K562 (cell line): ENCODE measurements at regions not wholly inside any gene's neighbourhood (a gene's known extent, or its start where the extent isn't known, plus 50 kb on each side); places are given as distances from the start of the nearest gene placed in this dataset.

Experiments used
- ARID3A ChIP-seq: IDR thresholded peaks from 2 replicates; pipeline ENCODE4 v1.6.1; 2012; ENCODE audit warnings: low read depth, low read length, improper control_type of control experiment, borderline replicate concordance
- ATF4 ChIP-seq: fragments of 450-650 bp; formaldehyde crosslinking; IDR thresholded peaks from 2 replicates; pipeline ENCODE4 v1.4.0; 2022; ENCODE audit warnings: mild to moderate bottlenecking, moderate library complexity
- BRF2 ChIP-seq: IDR thresholded peaks from 3 replicates; pipeline ENCODE4 v1.6.1; 2011; ENCODE audit warnings: borderline replicate concordance, mild to moderate bottlenecking; ENCODE audit not compliant: insufficient read length, insufficient read depth
- CAMTA2 ChIP-seq: fragments of 250-450 bp; sonication (Bioruptor Pico); conservative IDR thresholded peaks from 2 replicates; pipeline ENCODE4 v1.5.1; 2022
- CBX1 ChIP-seq: sonication (generic); IDR thresholded peaks from 2 replicates; pipeline ENCODE4 v1.6.1; 2016; ENCODE audit warnings: antibody characterized with exemption, low read depth, mild to moderate bottlenecking
- CHCHD3 ChIP-seq: fragments of 250-450 bp; sonication (Bioruptor Pico); IDR thresholded peaks from 2 replicates; pipeline ENCODE4 v2.1.2; 2022; ENCODE audit warnings: mild to moderate bottlenecking
- DLX4 ChIP-seq: fragments of 250-450 bp; sonication (Bioruptor Pico); IDR thresholded peaks from 2 replicates; pipeline ENCODE4 v1.6.1; 2021; ENCODE audit warnings: mild to moderate bottlenecking
- EGR1 ChIP-seq: fragments of 450-650 bp; conservative IDR thresholded peaks from 2 replicates; pipeline ENCODE4 v1.6.1; 2017; ENCODE audit warnings: mild to moderate bottlenecking
- HNRNPH1 ChIP-seq: fragments of 200-400 bp; formaldehyde crosslinking; optimal IDR thresholded peaks from 2 replicates; pipeline ENCODE3; 2017; ENCODE audit warnings: low read depth, mild to moderate bottlenecking, low read length, moderate library complexity
- HNRNPL ChIP-seq: fragments of 200-400 bp; formaldehyde crosslinking; IDR thresholded peaks from 2 replicates; pipeline ENCODE4 v1.6.1; 2017; ENCODE audit warnings: low read depth, mild to moderate bottlenecking, low read length
- MXD1 ChIP-seq: fragments of 250-450 bp; sonication (Bioruptor Pico); IDR thresholded peaks from 2 replicates; pipeline ENCODE4 v1.8.0; 2021; ENCODE audit warnings: borderline replicate concordance, mild to moderate bottlenecking, moderate library complexity; ENCODE audit not compliant: poor library complexity, severe bottlenecking
- PCBP2 ChIP-seq: fragments of 200-400 bp; formaldehyde crosslinking; IDR thresholded peaks from 2 replicates; pipeline ENCODE4 v1.6.1; 2018; ENCODE audit warnings: low read length, low read depth, mild to moderate bottlenecking, moderate library complexity; ENCODE audit not compliant: poor library complexity, severe bottlenecking
- RBM17 ChIP-seq: fragments of 200-400 bp; formaldehyde crosslinking; IDR thresholded peaks from 2 replicates; pipeline ENCODE4 v1.6.1; 2017; ENCODE audit warnings: low read depth, mild to moderate bottlenecking, low read length, borderline replicate concordance
- SIN3B ChIP-seq: fragments of 450-650 bp; IDR thresholded peaks from 2 replicates; pipeline ENCODE4 v1.6.1; 2017; ENCODE audit warnings: low read depth, mild to moderate bottlenecking, moderate library complexity
- SMAD3 ChIP-seq: fragments of 450-650 bp; formaldehyde crosslinking; conservative IDR thresholded peaks from 2 replicates; pipeline ENCODE4 v1.4.0; 2020; ENCODE audit warnings: mild to moderate bottlenecking
- SMC3 ChIP-seq: conservative IDR thresholded peaks from 2 replicates; pipeline ENCODE4 v1.6.1; 2011; ENCODE audit warnings: low read depth, low read length, improper control_type of control experiment; ENCODE audit not compliant: insufficient read depth
- SUPT5H ChIP-seq: fragments of 450-650 bp; IDR thresholded peaks from 2 replicates; pipeline ENCODE4 v1.6.1; 2016
- TRIM28 ChIP-seq: fragments of 450-650 bp; IDR thresholded peaks from 2 replicates; pipeline ENCODE4 v1.6.1; 2017
- USF1 ChIP-seq: sonication (generic); formaldehyde crosslinking; IDR thresholded peaks from 2 replicates; pipeline ENCODE4 v1.9.0; 2022; ENCODE audit warnings: mild to moderate bottlenecking, missing genetic modification reagents
- ZKSCAN1 ChIP-seq: fragments of 150-350 bp; IDR thresholded peaks from 2 replicates; pipeline ENCODE4 v1.6.1; 2016; ENCODE audit warnings: low read depth, low read length
- ZNF133 ChIP-seq: fragments of 250-450 bp; sonication (Bioruptor Pico); IDR thresholded peaks from 2 replicates; pipeline ENCODE4 v1.4.0; 2020; ENCODE audit warnings: mild to moderate bottlenecking
- ZNF134 ChIP-seq: fragments of 250-450 bp; sonication (Bioruptor Pico); conservative IDR thresholded peaks from 2 replicates; pipeline ENCODE4 v1.4.0; 2020
- ZNF165 ChIP-seq: fragments of 250-450 bp; sonication (Bioruptor Pico); IDR thresholded peaks from 2 replicates; pipeline ENCODE4 v1.4.0; 2020; ENCODE audit warnings: borderline replicate concordance
- ZNF561 ChIP-seq: fragments of 450-650 bp; formaldehyde crosslinking; conservative IDR thresholded peaks from 2 replicates; pipeline ENCODE4 v1.4.0; 2020; ENCODE audit warnings: mild to moderate bottlenecking, moderate library complexity
- ZNF584 ChIP-seq: fragments of 200-800 bp; sonication (Bioruptor generic); IDR thresholded peaks from 2 replicates; pipeline ENCODE4 v1.6.1; 2016; ENCODE audit warnings: low read depth, mild to moderate bottlenecking, missing genetic modification characterization, missing compliant biosample characterization
- ZNF695 ChIP-seq: fragments of 450-650 bp; formaldehyde crosslinking; IDR thresholded peaks from 2 replicates; pipeline ENCODE4 v1.4.0; 2020; ENCODE audit warnings: mild to moderate bottlenecking, moderate library complexity
- ZSCAN32 ChIP-seq: fragments of 450-650 bp; formaldehyde crosslinking; IDR thresholded peaks from 2 replicates; pipeline ENCODE4 v1.4.0; 2020; ENCODE audit warnings: mild to moderate bottlenecking, moderate library complexity

- TF ChIP-seq ZNF695 (CRISPR knock-in tag) (no peak), HNRNPH1 (no peak), ZSCAN32 (CRISPR knock-in tag) (no peak), SMAD3 (CRISPR knock-in tag) (no peak), ZNF134 (CRISPR knock-in tag) (no peak), ZKSCAN1 (no peak), USF1 (CRISPR knock-in tag) (no peak), ATF4 (CRISPR knock-in tag) (no peak), SUPT5H (no peak), ZNF584 (CRISPR knock-in tag) (peak; percentile 74; the same call in 1 of the 2 replicates), SMC3 (no peak), PCBP2 (no peak), CBX1 (no peak), ARID3A (peak; percentile 93), MXD1 (CRISPR knock-in tag) (no peak), ZNF561 (no peak), DLX4 (CRISPR knock-in tag) (no peak), SIN3B (no peak), BRF2 (no peak), CHCHD3 (no peak), ZNF133 (CRISPR knock-in tag) (no peak), EGR1 (no peak), TRIM28 (no peak), HNRNPL (no peak), ZNF165 (CRISPR knock-in tag) (no peak), RBM17 (no peak), CAMTA2 (CRISPR knock-in tag) (no peak)
Measured at GRCh38 chr15:95684693-95685115, 645.8 kb upstream of the NR2F2 start (continued).
